ENCODE measurements at regions not wholly inside any gene's neighbourhood (a gene's known extent, or its start where the extent isn't known, plus 50 kb on each side); places are given as distances from the start of the nearest gene placed in this dataset.

GRCh38 chr12:107564946-107565345, 120.7 kb upstream of the PWP1 start:
- TF ChIP-seq, protein P1, sequence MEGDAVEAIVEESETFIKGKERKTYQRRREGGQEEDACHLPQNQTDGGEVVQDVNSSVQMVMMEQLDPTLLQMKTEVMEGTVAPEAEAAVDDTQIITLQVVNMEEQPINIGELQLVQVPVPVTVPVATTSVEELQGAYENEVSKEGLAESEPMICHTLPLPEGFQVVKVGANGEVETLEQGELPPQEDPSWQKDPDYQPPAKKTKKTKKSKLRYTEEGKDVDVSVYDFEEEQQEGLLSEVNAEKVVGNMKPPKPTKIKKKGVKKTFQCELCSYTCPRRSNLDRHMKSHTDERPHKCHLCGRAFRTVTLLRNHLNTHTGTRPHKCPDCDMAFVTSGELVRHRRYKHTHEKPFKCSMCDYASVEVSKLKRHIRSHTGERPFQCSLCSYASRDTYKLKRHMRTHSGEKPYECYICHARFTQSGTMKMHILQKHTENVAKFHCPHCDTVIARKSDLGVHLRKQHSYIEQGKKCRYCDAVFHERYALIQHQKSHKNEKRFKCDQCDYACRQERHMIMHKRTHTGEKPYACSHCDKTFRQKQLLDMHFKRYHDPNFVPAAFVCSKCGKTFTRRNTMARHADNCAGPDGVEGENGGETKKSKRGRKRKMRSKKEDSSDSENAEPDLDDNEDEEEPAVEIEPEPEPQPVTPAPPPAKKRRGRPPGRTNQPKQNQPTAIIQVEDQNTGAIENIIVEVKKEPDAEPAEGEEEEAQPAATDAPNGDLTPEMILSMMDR (conservative IDR thresholded peaks at IDR 0.05): peak; percentile 27
- TF ChIP-seq ZFX (IDR thresholded peaks at IDR 0.05): no peak
- no peak overlapping the region for H3K27ac ChIP-seq

GRCh38 chr12:107565551-107565950, 120.0 kb upstream of the PWP1 start:
- H3K27ac ChIP-seq: no peak overlapping the region
- TF ChIP-seq, protein P1 (conservative IDR thresholded peaks at IDR 0.05): no peak
- TF ChIP-seq ZFX (IDR thresholded peaks at IDR 0.05): no peak

DNA sequence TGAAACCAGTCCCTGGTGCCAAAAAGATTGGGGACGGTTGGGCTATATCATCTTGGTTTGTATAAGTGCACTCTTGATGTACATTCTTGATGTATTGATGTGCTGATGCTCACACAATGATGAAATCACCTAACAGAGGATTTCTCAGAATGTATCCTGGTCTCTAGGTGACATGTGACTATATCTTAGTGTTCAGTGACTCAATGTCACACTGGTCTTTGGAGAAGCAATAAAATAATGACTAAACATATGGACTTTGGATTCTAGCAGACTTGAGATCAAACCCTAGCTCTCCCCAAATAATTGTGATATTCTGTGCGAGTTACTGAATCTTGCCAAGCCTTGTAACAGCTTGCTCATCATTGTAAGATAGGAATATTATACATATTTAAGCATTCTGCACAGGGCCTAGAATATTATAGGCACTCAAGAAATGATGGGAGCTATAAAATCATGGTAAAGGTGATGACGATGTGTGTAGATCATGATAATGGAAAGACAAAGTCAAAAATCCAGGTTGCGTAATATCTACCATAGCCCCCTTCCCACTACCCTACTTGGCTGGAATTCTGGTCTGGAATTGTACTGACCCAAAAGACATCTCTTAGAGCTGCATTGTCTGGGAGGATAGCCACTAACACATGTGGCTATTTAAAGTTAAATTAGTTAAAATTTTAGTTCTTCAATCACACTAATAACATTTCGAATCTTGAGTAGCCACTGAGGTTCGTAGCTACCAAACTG, 117.6 kb upstream of the PWP1 start:
- H3K27ac ChIP-seq: no peak overlapping the region
- TF ChIP-seq ZFX (IDR thresholded peaks at IDR 0.05): no peak
- TF ChIP-seq, protein P1 (conservative IDR thresholded peaks at IDR 0.05): no peak

DNA sequence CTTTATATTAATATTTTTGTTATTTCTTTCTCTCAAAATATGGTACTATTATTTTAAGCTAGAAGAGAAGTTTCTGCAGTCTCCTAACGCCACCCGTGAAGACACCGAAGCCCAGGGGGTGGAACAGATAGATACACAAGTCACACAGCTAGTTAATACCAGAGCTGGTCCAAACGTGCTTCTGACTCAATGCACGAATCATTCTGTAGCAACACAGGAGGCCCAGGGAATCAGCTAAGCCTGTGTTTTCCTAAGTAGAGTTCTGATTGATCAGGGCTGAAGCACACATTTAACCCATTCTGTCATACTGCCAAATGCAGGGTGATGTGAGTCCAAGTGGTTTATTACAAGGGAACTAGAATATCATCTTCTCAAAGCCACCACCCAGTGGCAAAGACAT, 116.9 kb upstream of the PWP1 start:
- H3K27ac ChIP-seq: no peak overlapping the region
- TF ChIP-seq, protein P1 (conservative IDR thresholded peaks at IDR 0.05): no peak
- no peak for TF ChIP-seq ZFX (IDR thresholded peaks at IDR 0.05)

GRCh38 chr12:107570721-107571120, 114.9 kb upstream of the PWP1 start:
- H3K27ac ChIP-seq: no peak overlapping the region
- TF ChIP-seq, protein P1 (conservative IDR thresholded peaks at IDR 0.05): no peak
- no peak for TF ChIP-seq ZFX (IDR thresholded peaks at IDR 0.05)

- TF ChIP-seq ZFX (IDR thresholded peaks at IDR 0.05): no peak
- TF ChIP-seq, protein P1 (conservative IDR thresholded peaks at IDR 0.05): no peak
- no peak overlapping the region for H3K27ac ChIP-seq
Measured at GRCh38 chr12:107571492-107571891, 114.1 kb upstream of the PWP1 start.

DNA sequence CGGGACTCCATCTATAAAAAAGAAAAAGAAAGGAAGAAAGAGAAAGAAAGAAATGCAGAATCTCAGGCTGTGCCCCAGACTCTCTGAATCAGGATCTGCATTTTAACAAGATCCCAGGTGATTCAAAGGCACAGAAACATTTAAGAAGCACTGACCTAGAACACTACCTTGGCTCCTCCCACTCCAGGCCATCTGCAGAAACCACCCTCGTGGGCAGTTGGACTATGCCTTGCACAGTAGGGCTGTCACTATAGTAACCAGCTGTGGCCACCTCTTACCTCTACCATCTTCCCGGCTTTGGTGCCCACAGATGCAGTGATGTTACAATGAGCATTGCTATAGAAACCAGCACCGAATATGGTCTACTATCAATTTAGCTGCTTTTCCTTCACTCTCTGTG, 110.9 kb upstream of the PWP1 start:
- no peak overlapping the region for H3K27ac ChIP-seq
- no peak for TF ChIP-seq ZFX (IDR thresholded peaks at IDR 0.05)
- TF ChIP-seq, protein P1 (conservative IDR thresholded peaks at IDR 0.05): no peak
